ENCODE measurements at regions not wholly inside any gene's neighbourhood (a gene's known extent, or its start where the extent isn't known, plus 50 kb on each side); places are given as distances from the start of the nearest gene placed in this dataset.

DNA sequence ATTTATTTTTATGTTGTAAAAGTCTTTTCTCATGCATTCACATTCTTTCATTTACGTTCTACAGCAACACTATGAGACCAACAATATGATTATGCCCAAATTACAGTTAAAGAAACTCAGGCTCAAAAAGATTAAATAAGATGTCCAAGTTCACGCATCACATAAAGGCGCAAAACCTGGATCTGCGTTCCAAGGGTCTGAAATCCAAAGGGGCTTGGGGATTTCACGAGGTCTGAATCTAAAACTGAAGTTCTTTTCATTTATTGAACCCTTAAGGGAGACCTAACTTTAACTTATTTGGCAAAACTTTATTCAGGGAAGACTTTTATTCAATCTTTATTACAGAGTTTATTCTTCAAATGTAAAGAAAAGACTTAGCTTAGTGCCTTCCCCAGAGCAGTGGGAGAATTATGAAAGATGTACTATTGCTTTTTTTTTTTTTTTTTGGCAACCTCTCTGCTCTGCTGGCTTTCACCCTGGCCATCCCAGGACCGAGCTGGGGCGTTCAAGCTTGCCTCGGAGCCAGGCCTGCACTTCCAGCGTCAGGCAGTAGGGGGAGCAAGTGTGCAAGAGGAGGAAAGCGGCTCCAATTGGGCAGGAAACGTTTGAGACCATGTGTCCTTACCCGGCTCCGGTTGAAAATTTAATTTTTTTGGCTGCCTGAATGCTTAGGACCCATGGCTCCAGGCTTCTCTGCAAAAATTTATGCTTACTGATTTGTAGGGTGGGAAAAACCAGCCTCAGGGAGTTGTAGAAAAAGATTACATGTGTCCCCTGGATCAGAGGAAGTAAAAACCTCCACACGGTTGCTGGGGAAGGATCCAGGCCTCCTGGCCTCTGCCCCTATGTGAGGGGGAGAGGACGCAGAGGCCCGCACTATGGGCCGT lies 344.3 kb upstream of the KLF3 start:
- H3K4me3 ChIP-seq (ENCODE audit: insufficient read depth, low read depth, low read length), result no peak overlapping the region

GRCh38 chr4:38320343-38320695 lies 343.7 kb upstream of the KLF3 start:
- no peaks in the 10 kb centered on the region for H3K36me3 ChIP-seq (replicated peaks; ENCODE audit: control insufficient read depth, insufficient read depth, low read length)
- no peak for DNase-seq
- no peak overlapping the region for H3K4me3 ChIP-seq (ENCODE audit: insufficient read depth, low read depth, low read length)
- no peaks in the 10 kb centered on the region for H3K27me3 ChIP-seq (ENCODE audit: control insufficient read depth, insufficient read depth, low read length)

More for the DNA sequence above, 344.3 kb upstream of the KLF3 start:
- peak; percentile 87 for DNase-seq
- Histone ChIP-seq H3K36me3 (replicated peaks; ENCODE audit: control insufficient read depth, insufficient read depth, low read length) (no peaks in the 10 kb centered on the region), H3K27me3 (ENCODE audit: control insufficient read depth, insufficient read depth, low read length) (no peaks in the 10 kb centered on the region)

GRCh38 chr4:38320833-38321232 lies 343.2 kb upstream of the KLF3 start:
- Histone ChIP-seq H3K36me3 (replicated peaks; ENCODE audit: control insufficient read depth, insufficient read depth, low read length) (no peaks in the 10 kb centered on the region), H3K27me3 (ENCODE audit: control insufficient read depth, insufficient read depth, low read length) (no peaks in the 10 kb centered on the region), H3K4me3 (ENCODE audit: insufficient read depth, low read depth, low read length) (no peak overlapping the region)
- no peak for DNase-seq

- no peak overlapping the region for H3K4me3 ChIP-seq (ENCODE audit: insufficient read depth, low read depth, low read length)
- DNase-seq, result no peak
- H3K36me3 ChIP-seq (replicated peaks; ENCODE audit: control insufficient read depth, insufficient read depth, low read length), result no peaks in the 10 kb centered on the region
- no peaks in the 10 kb centered on the region for H3K27me3 ChIP-seq (ENCODE audit: control insufficient read depth, insufficient read depth, low read length)
Observed at GRCh38 chr4:38322714-38323113, 341.3 kb upstream of the KLF3 start.

DNA sequence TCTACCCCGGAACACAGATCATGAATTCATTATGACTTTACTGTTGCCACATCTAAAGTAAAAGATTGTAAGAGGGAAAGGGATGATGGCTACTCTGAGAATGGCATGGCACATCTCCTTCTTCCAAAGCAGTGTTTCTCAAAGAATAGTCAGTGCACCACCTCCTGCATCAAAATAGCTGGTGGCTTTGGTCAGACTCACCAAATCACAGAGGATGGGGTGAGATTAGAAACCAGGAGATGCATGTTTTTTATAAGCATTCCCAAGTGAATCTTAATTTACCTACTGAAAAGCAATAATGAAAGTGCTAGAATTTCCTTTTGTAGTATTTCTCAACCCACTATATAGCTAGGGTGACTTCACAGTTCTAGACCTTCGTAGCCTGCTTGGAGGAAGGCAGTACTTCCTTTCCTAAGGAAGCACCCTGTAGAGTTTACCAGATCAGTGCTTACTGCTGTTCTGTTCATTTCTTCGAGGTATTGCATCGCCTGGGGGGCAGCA lies 340.8 kb upstream of the KLF3 start:
- DNase-seq, result no peak
- Histone ChIP-seq H3K4me3 (ENCODE audit: insufficient read depth, low read depth, low read length) (no peak overlapping the region), H3K36me3 (replicated peaks; ENCODE audit: control insufficient read depth, insufficient read depth, low read length) (no peaks in the 10 kb centered on the region), H3K27me3 (ENCODE audit: control insufficient read depth, insufficient read depth, low read length) (no peaks in the 10 kb centered on the region)

DNA sequence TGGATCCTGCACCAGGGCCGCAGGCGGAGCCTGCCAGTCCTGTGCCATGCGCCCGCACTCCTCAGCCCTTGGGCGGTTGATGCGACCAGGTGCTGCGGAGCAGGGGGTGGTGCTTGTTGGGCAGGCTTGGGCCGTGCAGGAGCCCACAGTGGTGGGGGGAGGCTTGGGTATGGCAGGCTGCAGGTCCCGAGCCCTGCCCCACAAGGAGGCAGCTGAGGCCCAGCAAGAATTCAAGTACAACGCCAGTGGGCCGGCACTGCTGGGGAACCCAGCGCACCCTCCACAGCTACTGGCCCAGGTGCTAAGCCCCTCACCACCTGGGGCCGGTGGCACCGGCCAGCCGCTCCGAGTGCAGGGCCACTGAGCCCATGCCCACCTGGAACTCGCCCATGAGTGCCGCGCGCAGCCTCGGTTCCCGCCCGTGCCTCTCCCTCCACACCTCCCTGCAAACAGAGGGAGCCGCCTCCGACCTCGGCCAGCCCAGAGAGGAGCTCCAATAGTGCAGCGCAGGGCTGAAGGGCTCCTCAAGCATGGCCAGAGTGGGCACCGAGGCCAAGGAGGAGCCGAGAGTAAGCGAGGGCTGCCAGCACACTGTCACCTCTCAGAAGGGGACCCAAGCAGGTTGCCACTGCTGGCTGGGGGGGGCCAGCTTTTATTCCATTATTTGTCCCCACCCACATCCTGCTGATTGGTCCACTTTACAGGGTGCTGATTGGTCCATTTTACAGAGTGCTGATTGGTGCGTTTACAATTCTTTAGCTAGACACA lies 339.0 kb upstream of the KLF3 start:
- DNase-seq, result no peak
- no peak overlapping the region for H3K4me3 ChIP-seq (ENCODE audit: insufficient read depth, low read depth, low read length)
- H3K27me3 ChIP-seq (ENCODE audit: control insufficient read depth, insufficient read depth, low read length), result no peaks in the 10 kb centered on the region
- no peaks in the 10 kb centered on the region for H3K36me3 ChIP-seq (replicated peaks; ENCODE audit: control insufficient read depth, insufficient read depth, low read length)

GRCh38 chr4:38325629-38325913 lies 338.4 kb upstream of the KLF3 start:
- DNase-seq, result no peak
- H3K27me3 ChIP-seq (ENCODE audit: control insufficient read depth, insufficient read depth, low read length), result no peaks in the 10 kb centered on the region
- H3K36me3 ChIP-seq (replicated peaks; ENCODE audit: control insufficient read depth, insufficient read depth, low read length), result no peaks in the 10 kb centered on the region
- H3K4me3 ChIP-seq (ENCODE audit: insufficient read depth, low read depth, low read length), result no peak overlapping the region

- no peaks in the 10 kb centered on the region for H3K27me3 ChIP-seq (ENCODE audit: control insufficient read depth, insufficient read depth, low read length)
- DNase-seq, result no peak
- H3K36me3 ChIP-seq (replicated peaks; ENCODE audit: control insufficient read depth, insufficient read depth, low read length), result no peaks in the 10 kb centered on the region
- no peak overlapping the region for H3K4me3 ChIP-seq (ENCODE audit: insufficient read depth, low read depth, low read length)
Observed at GRCh38 chr4:38326499-38326898, 337.5 kb upstream of the KLF3 start.

GRCh38 chr4:38327174-38327573 lies 336.8 kb upstream of the KLF3 start:
- no peak for DNase-seq
- Histone ChIP-seq H3K27me3 (ENCODE audit: control insufficient read depth, insufficient read depth, low read length) (no peaks in the 10 kb centered on the region), H3K36me3 (replicated peaks; ENCODE audit: control insufficient read depth, insufficient read depth, low read length) (no peaks in the 10 kb centered on the region)

DNA sequence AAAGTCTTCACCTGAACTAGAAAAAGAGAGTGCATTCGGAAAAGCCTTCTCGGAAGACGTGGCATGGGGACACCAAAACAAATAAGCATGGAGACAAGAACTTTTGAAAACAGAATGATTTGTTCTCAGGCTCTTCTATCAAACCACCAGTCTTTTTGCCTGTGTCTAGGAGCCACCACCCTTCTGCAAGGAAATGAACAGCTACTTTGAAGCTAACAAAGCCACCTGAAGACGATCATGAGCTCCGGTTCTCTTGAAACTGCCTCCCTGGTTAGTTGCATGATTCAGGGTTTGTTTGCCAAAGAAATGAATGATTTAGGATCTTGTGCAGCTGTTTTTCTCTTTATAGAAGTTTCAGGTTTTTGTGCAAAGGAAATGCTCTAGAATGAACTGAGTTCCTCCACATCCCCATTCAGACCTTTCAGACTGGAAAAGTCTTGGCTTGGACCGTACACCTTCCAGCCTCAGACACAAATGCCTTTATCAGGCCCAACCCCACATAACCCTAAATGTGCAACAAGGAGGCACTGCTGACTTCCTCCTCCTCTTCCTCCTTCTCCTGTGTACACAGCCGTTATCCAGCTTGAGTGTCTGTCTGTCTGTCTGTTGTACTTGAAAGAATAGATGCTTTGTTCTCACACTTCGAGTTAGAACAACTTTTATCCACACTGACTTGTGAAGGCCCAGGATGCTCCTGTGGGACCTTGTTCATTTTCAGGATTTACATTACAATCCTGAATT lies 334.8 kb upstream of the KLF3 start:
- no peak for DNase-seq
- Histone ChIP-seq H3K4me3 (ENCODE audit: insufficient read depth, low read depth, low read length) (no peak overlapping the region), H3K27me3 (ENCODE audit: control insufficient read depth, insufficient read depth, low read length) (no peaks in the 10 kb centered on the region), H3K36me3 (replicated peaks; ENCODE audit: control insufficient read depth, insufficient read depth, low read length) (no peaks in the 10 kb centered on the region)

More at GRCh38 chr4:38327174-38327573, 336.8 kb upstream of the KLF3 start:
- H3K4me3 ChIP-seq (ENCODE audit: insufficient read depth, low read depth, low read length), result no peak overlapping the region

GRCh38 chr4:38330321-38330720 lies 333.7 kb upstream of the KLF3 start:
- Histone ChIP-seq H3K4me3 (ENCODE audit: insufficient read depth, low read depth, low read length) (no peak overlapping the region), H3K36me3 (replicated peaks; ENCODE audit: control insufficient read depth, insufficient read depth, low read length) (no peaks in the 10 kb centered on the region), H3K27me3 (ENCODE audit: control insufficient read depth, insufficient read depth, low read length) (no peaks in the 10 kb centered on the region)
- no peak for DNase-seq

DNA sequence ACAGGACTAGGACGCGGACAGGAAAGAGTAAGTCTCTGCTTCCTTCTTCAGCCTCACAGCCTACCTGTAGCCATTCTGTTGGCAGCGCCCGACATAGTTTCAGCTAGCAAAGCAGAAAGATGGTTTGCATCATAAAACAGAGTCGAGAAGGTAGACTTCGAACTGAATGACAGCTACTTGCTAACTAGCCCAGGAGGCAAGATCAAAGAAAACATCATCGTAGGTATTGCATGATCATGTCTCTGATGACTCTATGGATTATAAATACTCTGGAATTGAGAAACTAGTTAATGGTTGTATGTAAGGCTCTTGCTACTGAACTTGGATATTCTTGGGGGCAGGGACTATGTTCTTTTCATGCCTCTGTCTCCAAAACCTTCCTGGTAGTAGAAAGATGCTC lies 333.1 kb upstream of the KLF3 start:
- DNase-seq, result no peak
- Histone ChIP-seq H3K4me3 (ENCODE audit: insufficient read depth, low read depth, low read length) (no peak overlapping the region), H3K36me3 (replicated peaks; ENCODE audit: control insufficient read depth, insufficient read depth, low read length) (no peaks in the 10 kb centered on the region), H3K27me3 (ENCODE audit: control insufficient read depth, insufficient read depth, low read length) (no peaks in the 10 kb centered on the region)

DNA sequence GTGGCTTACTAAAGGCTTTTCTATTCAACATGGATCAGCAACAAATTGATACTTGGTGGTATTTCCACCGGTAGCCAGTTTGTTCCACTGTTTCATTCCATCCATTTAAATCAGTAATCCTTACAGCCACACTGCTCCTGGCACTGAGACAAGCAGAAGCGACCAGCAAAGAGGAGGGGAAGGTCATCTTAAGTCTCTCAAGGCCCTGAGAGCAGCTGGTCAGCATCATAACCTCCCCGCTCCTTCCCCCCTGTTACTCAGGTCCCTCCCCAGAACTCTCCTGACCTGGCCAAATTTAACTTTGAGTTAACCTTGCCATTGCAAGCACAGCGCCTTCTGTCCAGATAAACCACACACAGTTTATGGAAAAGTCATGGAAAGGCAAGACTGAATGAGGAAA lies 331.3 kb upstream of the KLF3 start:
- Histone ChIP-seq H3K27me3 (ENCODE audit: control insufficient read depth, insufficient read depth, low read length) (no peaks in the 10 kb centered on the region), H3K36me3 (replicated peaks; ENCODE audit: control insufficient read depth, insufficient read depth, low read length) (no peaks in the 10 kb centered on the region), H3K4me3 (ENCODE audit: insufficient read depth, low read depth, low read length) (no peak overlapping the region)
- no peak for DNase-seq

DNA sequence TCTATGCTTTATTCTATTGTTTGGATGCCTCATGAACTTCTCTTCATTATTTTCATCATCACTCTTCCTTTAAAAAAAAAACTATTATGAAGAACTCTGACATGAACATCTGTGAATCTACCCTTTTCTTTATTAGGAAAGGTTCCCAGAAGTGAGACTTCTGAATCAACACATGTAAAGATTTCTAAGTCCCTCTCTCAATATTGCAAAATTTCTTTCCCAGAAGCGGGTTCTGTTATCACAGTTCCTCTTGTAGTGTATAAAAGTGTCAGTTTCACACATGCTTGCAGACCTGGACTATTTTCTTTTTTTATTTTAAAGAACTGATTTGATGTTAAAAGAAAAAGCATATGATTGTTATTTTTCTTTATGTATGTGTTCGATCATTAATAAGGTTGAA lies 330.8 kb upstream of the KLF3 start:
- no peak for DNase-seq
- Histone ChIP-seq H3K36me3 (replicated peaks; ENCODE audit: control insufficient read depth, insufficient read depth, low read length) (no peaks in the 10 kb centered on the region), H3K4me3 (ENCODE audit: insufficient read depth, low read depth, low read length) (no peak overlapping the region), H3K27me3 (ENCODE audit: control insufficient read depth, insufficient read depth, low read length) (no peaks in the 10 kb centered on the region)

- no peak for DNase-seq
- H3K4me3 ChIP-seq (ENCODE audit: insufficient read depth, low read depth, low read length), result no peak overlapping the region
- no peaks in the 10 kb centered on the region for H3K36me3 ChIP-seq (replicated peaks; ENCODE audit: control insufficient read depth, insufficient read depth, low read length)
- H3K27me3 ChIP-seq (ENCODE audit: control insufficient read depth, insufficient read depth, low read length), result no peaks in the 10 kb centered on the region
Observed at GRCh38 chr4:38334791-38335190, 329.2 kb upstream of the KLF3 start.
